ENCODE measurements at regions not wholly inside any gene's neighbourhood (a gene's known extent, or its start where the extent isn't known, plus 50 kb on each side); places are given as distances from the start of the nearest gene placed in this dataset.

- ATAC-seq (no peak), DNase-seq (ENCODE audit: low read depth, low spot score) (no peak)
- Histone ChIP-seq H3K36me3 (ENCODE audit: control insufficient read depth in 1 of 2, insufficient read depth in 2 of 2, low read length in 2 of 2) (no peaks in the 10 kb centered on the region), H3K9me3 (ENCODE audit: control insufficient read depth in 1 of 2, insufficient read depth in 1 of 2, low read depth in 1 of 2, low read length in 2 of 2) (no peaks in the 10 kb centered on the region), H3K9ac (ENCODE audit: low read length) (no peak overlapping the region), H3K79me2 (ENCODE audit: insufficient read depth, low read length) (no peaks in the 10 kb centered on the region), H3K27me3 (ENCODE audit: insufficient read depth, low read length) (peaks cover 4% of the 10 kb centered on the region; the same call in 1 of the 2 replicates), H3K9me2 (ENCODE audit: insufficient read depth) (no peaks in the 10 kb centered on the region), H3K4me1 (ENCODE audit: control insufficient read depth in 1 of 2, insufficient read depth in 2 of 2, low read length in 2 of 2) (no peaks in the 10 kb centered on the region), H3K27ac (ENCODE audit: low read depth, low read length) (no peak overlapping the region), H3K4me3 (replicated peaks in 1 of 2; ENCODE audit: low read depth in 1 of 2, low read length in 2 of 2) (no peak overlapping the region), H3K4me2 (ENCODE audit: low read length) (no peak overlapping the region), H4K20me1 (ENCODE audit: insufficient read depth) (no peaks in the 10 kb centered on the region), H2AFZ (ENCODE audit: low read depth, low read length, poor library complexity, severe bottlenecking) (no peak overlapping the region)
- ChIA-PET RAD21 (ENCODE audit: low non-redundant PET in 1 of 2, low total read pairs in 2 of 2, uncharacterized antibody in 2 of 2, unreplicated experiment in 2 of 2) (no interaction called here), CTCF (no interaction called here), POLR2A (no interaction called here)
- no peak for TF ChIP-seq EZH2phosphoT487 (IDR thresholded peaks at IDR 0.05; ENCODE audit: borderline replicate concordance)
- TF ChIP-seq FOSL1 (IDR thresholded peaks at IDR 0.05; ENCODE audit: low read depth), result no peak
- TF ChIP-seq EGR1 (IDR thresholded peaks at IDR 0.05; ENCODE audit: low read depth), result no peak
- no peak for TF ChIP-seq TCF7L2 (IDR thresholded peaks at IDR 0.05; ENCODE audit: borderline replicate concordance, extremely low read depth, insufficient read depth, insufficient read length)
- TF ChIP-seq ZBTB33 (IDR thresholded peaks at IDR 0.05; ENCODE audit: extremely low read depth, insufficient replicate concordance, low read length), result no peak
- no peak for TF ChIP-seq REST (IDR thresholded peaks at IDR 0.05; ENCODE audit: low read depth)
- TF ChIP-seq ZFX (IDR thresholded peaks at IDR 0.05), result no peak
- TF ChIP-seq CTCF (IDR thresholded peaks at IDR 0.05 in 2 of 3, conservative IDR thresholded peaks at IDR 0.05 in 1 of 3; ENCODE audit: borderline replicate concordance in 1 of 3, insufficient read depth in 1 of 3, low read depth in 2 of 3, low read length in 2 of 3), result no peak
- no peak for TF ChIP-seq JUND (IDR thresholded peaks at IDR 0.05)
- no peak for TF ChIP-seq RAD21 (IDR thresholded peaks at IDR 0.05; ENCODE audit: low read depth)
- TF ChIP-seq CEBPB (IDR thresholded peaks at IDR 0.05; ENCODE audit: low read depth), result no peak
- TF ChIP-seq MAX (IDR thresholded peaks at IDR 0.05), result no peak
- TF ChIP-seq ZNF274 (IDR thresholded peaks at IDR 0.05; ENCODE audit: low read depth, low read length), result no peak
- no peak for TF ChIP-seq CBX3 (IDR thresholded peaks at IDR 0.05; ENCODE audit: low read depth)
- no peak for TF ChIP-seq SRF (IDR thresholded peaks at IDR 0.05; ENCODE audit: low read depth)
- TF ChIP-seq YY1 (IDR thresholded peaks at IDR 0.05; ENCODE audit: extremely low read depth, insufficient replicate concordance, low read depth, low read length), result no peak
- no peak for TF ChIP-seq POLR2A (IDR thresholded peaks at IDR 0.05; ENCODE audit: borderline replicate concordance, extremely low read depth, insufficient read depth, insufficient read length)
- TF ChIP-seq EZH2 (IDR thresholded peaks at IDR 0.05), result no peak
- intact Hi-C loops (cut with micrococcal nuclease), result no loop called here
- no TSS peak for BruUV-seq (replicated peaks)
Measured at GRCh38 chr15:70558406-70559264, 204.7 kb downstream of the UACA start.
